Upper lobe of right lung (tissue), 1 donor: ENCODE measurements at regions not wholly inside any gene's neighbourhood (a gene's known extent, or its start where the extent isn't known, plus 50 kb on each side); places are given as distances from the start of the nearest gene placed in this dataset.

ENCODE experiments used
- ATAC-seq: fragments of 200-7000 bp; cut with Tn5 transposase; one replicate; pipeline ENCODE4 v1.9.1; 2020; ENCODE audit warnings: mild to moderate bottlenecking, moderate library complexity
- DNase-seq: peaks from one replicate; pipeline ENCODE4 v3.0.0-alpha.2; 2020
- H3K27ac ChIP-seq: fragments of 200-600 bp; one replicate; pipeline ENCODE4 v1.8.0; 2022
- H3K27me3 ChIP-seq: fragments of 200-600 bp; one replicate; pipeline ENCODE4 v1.8.0; 2022; ENCODE audit warnings: mild to moderate bottlenecking
- H3K36me3 ChIP-seq: fragments of 200-600 bp; one replicate; pipeline ENCODE4 v1.8.0; 2022
- H3K4me1 ChIP-seq: fragments of 200-600 bp; one replicate; pipeline ENCODE4 v1.8.0; 2022
- H3K4me3 ChIP-seq: fragments of 200-600 bp; one replicate; pipeline ENCODE4 v1.8.0; 2022; ENCODE audit warnings: mild to moderate bottlenecking
- H3K9me3 ChIP-seq: fragments of 200-600 bp; one replicate; pipeline ENCODE4 v1.8.0; 2022
- CTCF ChIP-seq: fragments of 200-600 bp; IDR thresholded peaks from one replicate; pipeline ENCODE4 v1.8.0; 2022; ENCODE audit warnings: antibody characterized with exemption
- intact Hi-C: fragments of 100-400 bp; cut with DNase I; formaldehyde crosslinking; loops from one replicate; pipeline ENCODE4 v1.11.0; 2022
- donor health status: DM: no; HTN: yes; CAD: no; lungs with severe emphysema.

- Histone ChIP-seq H3K27me3 (no peaks in the 10 kb centered on the region), H3K27ac (no peak overlapping the region), H3K4me1 (no peaks in the 10 kb centered on the region), H3K36me3 (no peaks in the 10 kb centered on the region), H3K4me3 (no peak overlapping the region), H3K9me3 (no peaks in the 10 kb centered on the region)
- no peak for TF ChIP-seq CTCF
- DNase-seq, result no peak
- no peak for ATAC-seq
- intact Hi-C loops, result no loop called here
These were observed 117.5 kb upstream of the SHB start for GRCh38 chr9:38186404-38187115.

- ATAC-seq (no peak), DNase-seq (no peak)
- intact Hi-C loops, result no loop called here
- TF ChIP-seq CTCF, result no peak
- Histone ChIP-seq H3K27ac (no peak overlapping the region), H3K4me3 (no peak overlapping the region), H3K9me3 (no peaks in the 10 kb centered on the region), H3K36me3 (no peaks in the 10 kb centered on the region), H3K27me3 (no peaks in the 10 kb centered on the region), H3K4me1 (no peaks in the 10 kb centered on the region)
These were observed 116.8 kb upstream of the SHB start for GRCh38 chr9:38185647-38186403.

- Histone ChIP-seq H3K36me3 (no peaks in the 10 kb centered on the region), H3K9me3 (no peaks in the 10 kb centered on the region), H3K4me3 (no peak overlapping the region), H3K27me3 (no peaks in the 10 kb centered on the region), H3K27ac (no peak overlapping the region), H3K4me1 (no peaks in the 10 kb centered on the region)
- TF ChIP-seq CTCF, result no peak
- intact Hi-C loops, result no loop called here
- DNase-seq (no peak), ATAC-seq (peak; percentile 41)
These were observed 115.1 kb upstream of the SHB start for GRCh38 chr9:38183994-38184568.

- intact Hi-C loops, result no loop called here
- no peak overlapping the region for H3K4me3 ChIP-seq
- no peaks in the 10 kb centered on the region for H3K9me3 ChIP-seq
- no peak overlapping the region for H3K27ac ChIP-seq
- no peak for TF ChIP-seq CTCF
- no peaks in the 10 kb centered on the region for H3K36me3 ChIP-seq
- H3K4me1 ChIP-seq, result no peaks in the 10 kb centered on the region
- ATAC-seq (no peak), DNase-seq (no peak)
- H3K27me3 ChIP-seq, result no peaks in the 10 kb centered on the region
These were observed 113.3 kb upstream of the SHB start for GRCh38 chr9:38182321-38182720.

GRCh38 chr9:38181866-38182265 lies 112.8 kb upstream of the SHB start:
- Histone ChIP-seq H3K9me3 (no peaks in the 10 kb centered on the region), H3K36me3 (no peaks in the 10 kb centered on the region), H3K4me1 (no peaks in the 10 kb centered on the region), H3K27ac (no peak overlapping the region), H3K27me3 (no peaks in the 10 kb centered on the region), H3K4me3 (no peak overlapping the region)
- ATAC-seq (no peak), DNase-seq (no peak)
- TF ChIP-seq CTCF, result no peak
- intact Hi-C loops, result no loop called here
